Neutrophil (primary cell): ENCODE measurements at regions not wholly inside any gene's neighbourhood (a gene's known extent, or its start where the extent isn't known, plus 50 kb on each side); places are given as distances from the start of the nearest gene placed in this dataset.
"Not testable (repeated sequence)": the region's sequence is repeated elsewhere in the genome, so short reads cannot be mapped to it uniquely, and the experiment has no call there.

ENCODE experiments used
- H3K27ac ChIP-seq: fragments of 200-600 bp; sonication (generic); 2 replicates; pipeline ENCODE4 v1.5.1; 2016; ENCODE audit warnings: mild to moderate bottlenecking, moderate library complexity
- H3K27me3 ChIP-seq: fragments of 200-600 bp; sonication (generic); 2 replicates; pipeline ENCODE4 v1.6.0; 2016; ENCODE audit warnings: mild to moderate bottlenecking
- H3K36me3 ChIP-seq: fragments of 200-600 bp; sonication (generic); 2 replicates; pipeline ENCODE4 v1.5.1; 2017
- H3K4me1 ChIP-seq, 2 experiments: fragments of 200-600 bp in 1 of 2; sonication (generic) in 1 of 2; 1 replicate in 1 of 2; 2 replicates in 1 of 2; pipeline versions ENCODE4 v1.5.1 to v1.6.1; 2013 to 2016; ENCODE audit warnings: low read depth in 1 of 2, low read length in 1 of 2, mild to moderate bottlenecking in 1 of 2, moderate library complexity in 1 of 2; ENCODE audit not compliant: control insufficient read depth in 1 of 2, insufficient read depth in 1 of 2
- H3K4me3 ChIP-seq, 2 experiments: fragments of 200-600 bp in 1 of 2; sonication (generic) in 1 of 2; 1 replicate in 1 of 2; 2 replicates in 1 of 2; pipeline ENCODE4 v1.5.1; 2013 to 2016; ENCODE audit warnings: low read depth in 1 of 2, low read length in 1 of 2, mild to moderate bottlenecking in 1 of 2, moderate library complexity in 1 of 2
- H3K9me3 ChIP-seq: fragments of 200-600 bp; sonication (generic); 2 replicates; pipeline ENCODE4 v1.5.1; 2016
- CTCF ChIP-seq: fragments of 200-600 bp; sonication (generic); IDR thresholded peaks from 2 replicates; pipeline ENCODE4 v1.5.1; 2016; ENCODE audit warnings: antibody characterized with exemption

DNA sequence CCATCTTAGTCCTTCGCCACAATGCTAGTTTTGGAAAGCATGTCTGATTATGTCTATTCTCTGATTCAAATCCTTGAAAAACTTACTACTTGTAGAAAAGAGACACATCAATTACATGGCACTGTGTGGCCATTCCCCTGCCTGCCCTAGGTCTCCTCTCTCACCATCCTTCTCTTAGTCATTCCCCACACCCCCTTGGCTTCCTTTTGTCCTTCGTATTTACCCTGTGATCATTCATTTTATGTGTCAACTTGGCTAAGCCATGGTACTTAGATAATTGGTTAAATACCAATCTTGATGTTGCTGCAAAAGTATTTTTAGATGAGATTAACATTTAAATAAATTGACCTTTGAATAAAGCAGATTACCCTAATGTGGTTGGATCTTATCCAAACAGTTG is 122.9 kb upstream of the CDH11 start:
- no peaks in the 10 kb centered on the region for H3K27me3 ChIP-seq

DNA sequence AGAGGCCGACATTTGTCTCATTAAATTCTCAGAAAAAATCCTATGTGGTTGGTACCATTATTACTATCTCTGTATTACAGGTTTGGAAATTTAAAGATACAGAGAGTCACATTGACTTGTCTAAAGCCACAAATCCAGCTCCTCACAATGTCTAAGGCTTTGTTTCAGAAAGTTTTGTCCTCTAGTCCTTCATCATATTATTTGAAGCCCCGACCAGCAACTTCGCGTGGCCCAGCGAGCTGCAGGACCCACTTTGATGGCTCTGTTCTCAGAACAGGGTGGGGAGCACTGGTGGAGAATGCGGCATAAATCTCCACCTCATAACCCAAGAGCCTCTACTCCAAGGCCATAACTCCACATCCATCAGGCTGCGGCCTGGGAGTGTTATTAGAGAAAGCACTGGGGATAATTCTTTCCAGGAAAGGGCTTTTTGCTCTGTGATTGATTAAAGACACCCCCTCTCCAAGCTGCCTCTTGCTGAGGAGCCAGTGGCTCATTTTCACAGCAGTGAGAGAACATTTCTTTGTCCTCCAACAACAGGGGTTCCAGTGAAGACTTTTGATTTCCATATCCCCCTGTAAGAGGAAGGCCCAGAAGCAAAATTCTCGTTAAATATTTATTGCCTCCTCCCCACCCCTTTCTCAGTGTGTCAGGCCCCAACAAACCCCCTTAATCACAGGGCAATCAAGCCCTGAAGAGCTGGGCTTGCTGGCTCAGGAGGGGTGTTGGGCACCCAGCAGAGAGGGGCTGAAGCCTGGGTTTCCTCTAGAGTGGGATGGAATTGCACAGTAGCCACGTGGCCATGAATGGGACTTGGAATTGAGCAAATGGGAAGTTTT is 113.7 kb upstream of the CDH11 start:
- H3K27ac ChIP-seq = no peak overlapping the region
- no peaks in the 10 kb centered on the region for H3K9me3 ChIP-seq
- H3K27me3 ChIP-seq = no peaks in the 10 kb centered on the region
- H3K36me3 ChIP-seq = no peaks in the 10 kb centered on the region
- H3K4me3 ChIP-seq = no peak overlapping the region
- no peak for TF ChIP-seq CTCF
- no peaks in the 10 kb centered on the region for H3K4me1 ChIP-seq

More for the DNA sequence above, 122.9 kb upstream of the CDH11 start:
- Histone ChIP-seq H3K36me3 (no peaks in the 10 kb centered on the region), H3K4me3 (no peak overlapping the region), H3K9me3 (no peaks in the 10 kb centered on the region), H3K4me1 (no peaks in the 10 kb centered on the region), H3K27ac (no peak overlapping the region)
- no peak for TF ChIP-seq CTCF

- not testable (repeated sequence) for H3K9me3 ChIP-seq, H3K4me1 ChIP-seq, H3K4me3 ChIP-seq, H3K27me3 ChIP-seq, H3K36me3 ChIP-seq, H3K27ac ChIP-seq
Observed at GRCh38 chr16:65234721-65235320, 113.0 kb upstream of the CDH11 start.

DNA sequence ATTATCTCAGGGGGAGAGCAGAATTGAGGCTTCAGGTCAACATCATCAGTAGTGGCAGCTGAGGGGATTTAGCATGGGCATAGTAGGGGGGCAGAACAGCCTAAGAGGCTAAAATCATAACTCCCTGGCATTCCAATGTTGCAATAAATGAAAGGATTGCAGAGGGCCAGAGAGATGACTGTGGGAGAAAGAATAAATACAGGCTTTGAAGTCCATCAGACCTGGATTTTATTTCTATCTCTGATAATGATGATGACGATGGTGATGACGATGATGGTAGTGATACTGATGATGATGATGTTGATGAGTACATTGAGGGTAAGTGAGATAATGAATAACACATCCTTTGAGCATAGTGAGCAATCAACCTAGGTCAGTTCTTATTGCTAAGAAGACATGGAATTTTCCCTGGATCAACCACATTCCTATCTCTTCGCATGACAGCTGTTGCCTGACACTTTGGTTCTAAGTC is 107.4 kb upstream of the CDH11 start:
- no peak for TF ChIP-seq CTCF
- Histone ChIP-seq H3K9me3 (no peaks in the 10 kb centered on the region), H3K4me3 (no peak overlapping the region)

GRCh38 chr16:65227150-65227835 is 105.4 kb upstream of the CDH11 start:
- no peak for TF ChIP-seq CTCF
- H3K36me3 ChIP-seq = no peaks in the 10 kb centered on the region
- H3K9me3 ChIP-seq = no peaks in the 10 kb centered on the region
- H3K27me3 ChIP-seq = no peaks in the 10 kb centered on the region
- H3K4me3 ChIP-seq = no peak overlapping the region
- no peak overlapping the region for H3K27ac ChIP-seq
- H3K4me1 ChIP-seq = no peaks in the 10 kb centered on the region

More for the DNA sequence above, 107.4 kb upstream of the CDH11 start:
- Histone ChIP-seq H3K27me3 (no peaks in the 10 kb centered on the region), H3K27ac (no peak overlapping the region), H3K4me1 (no peaks in the 10 kb centered on the region), H3K36me3 (no peaks in the 10 kb centered on the region)

GRCh38 chr16:65226077-65226476 is 104.2 kb upstream of the CDH11 start:
- TF ChIP-seq CTCF = no peak
- H3K36me3 ChIP-seq = no peaks in the 10 kb centered on the region
- no peaks in the 10 kb centered on the region for H3K9me3 ChIP-seq
- no peaks in the 10 kb centered on the region for H3K27me3 ChIP-seq
- H3K4me1 ChIP-seq = no peaks in the 10 kb centered on the region
- no peak overlapping the region for H3K27ac ChIP-seq
- no peak overlapping the region for H3K4me3 ChIP-seq
